Psoas muscle (tissue), 7 donors: ENCODE measurements at regions not wholly inside any gene's neighbourhood (a gene's known extent, or its start where the extent isn't known, plus 50 kb on each side); places are given as distances from the start of the nearest gene placed in this dataset.

Experiments used
- ATAC-seq, 4 donors: fragments of 200-7000 bp; cut with Tn5 transposase; one replicate each; pipeline ENCODE4 v1.9.1; 2020; ENCODE audit warnings: moderate library complexity in 3 of 4, mild to moderate bottlenecking in 2 of 4
- DNase-seq, 2 donors: peaks; one replicate each; pipeline ENCODE4 v3.0.0-alpha.2; 2020
- H3K27ac ChIP-seq: fragments of 200-600 bp; one replicate; pipeline ENCODE4 v1.8.0; 2022
- H3K27me3 ChIP-seq, 3 donors: fragments of 200-600 bp in 1 of 3; one replicate each; pipeline versions ENCODE4 v1.6.1 to v1.8.0; 2013 to 2022; ENCODE audit warnings: low read length in 2 of 3, mild to moderate bottlenecking in 2 of 3, moderate library complexity in 1 of 3; ENCODE audit not compliant: insufficient read depth in 3 of 3
- H3K36me3 ChIP-seq, 2 donors: fragments of 200-600 bp in 1 of 2; one replicate each; pipeline versions ENCODE4 v1.6.1 to v1.8.0; 2013 to 2022; ENCODE audit warnings: low read depth in 1 of 2, mild to moderate bottlenecking in 1 of 2, moderate library complexity in 1 of 2; ENCODE audit not compliant: insufficient read depth in 1 of 2
- H3K4me1 ChIP-seq: fragments of 200-600 bp; one replicate; pipeline ENCODE4 v1.8.0; 2022
- H3K4me3 ChIP-seq: fragments of 200-600 bp; one replicate; pipeline ENCODE4 v1.8.0; 2022; ENCODE audit warnings: mild to moderate bottlenecking
- H3K9me3 ChIP-seq: fragments of 200-600 bp; one replicate; pipeline ENCODE4 v1.8.0; 2022
- CTCF ChIP-seq: fragments of 200-600 bp; IDR thresholded peaks from one replicate; pipeline ENCODE4 v1.8.0; 2022; ENCODE audit warnings: antibody characterized with exemption
- WGBS, 3 donors: extraction: QIAGEN DNeasy Blood & Tissue Kit; methylation state at CpG; one replicate each; pipeline versions ENCODE4 v1.1.6 to v1.1.7; 2013; 5-methylcytosine and 5-hydroxymethylcytosine counted together
- intact Hi-C, 2 donors: fragments of 100-400 bp; cut with DNase I; formaldehyde crosslinking; loops; one replicate each; pipeline versions ENCODE4 v1.11.0 to v1.14.2; 2022
- donor health status: healthy with polysubstance abuse.
- donor health status: DM: no; HTN: no; CAD: no; lungs with moderate emphysema.
- donor health status: Bipolar disorder and iron deficiency.
- donor health status: healthy.
- donor health status: DM: yes; HTN: yes; CAD: no.
- donor health status: DM: no; HTN: no; CAD: no.
- donor health status: DM: yes; HTN: yes; CAD: no.

DNA sequence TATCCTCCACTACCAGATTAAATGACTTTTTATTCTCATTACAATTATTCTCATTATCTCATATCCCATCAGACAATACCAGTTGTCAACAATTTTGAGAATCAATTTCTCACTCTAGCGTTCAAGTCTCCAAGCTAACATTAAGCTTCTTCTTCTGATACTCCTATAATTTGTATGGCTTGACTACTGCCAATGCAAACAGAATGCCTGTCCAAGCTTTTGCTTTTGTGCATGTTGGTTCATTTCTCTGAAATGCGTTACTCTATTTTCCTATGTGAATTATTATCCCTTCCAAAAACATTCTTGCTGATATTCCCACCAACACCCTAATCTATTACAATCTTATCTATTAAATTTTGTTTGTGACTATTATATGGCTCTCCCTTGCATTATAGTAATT lies 1602.3 kb downstream of the C4orf33 start:
- H3K9me3 ChIP-seq = no peaks in the 10 kb centered on the region
- intact Hi-C loops = no loop called here
- no peak for DNase-seq
- no peaks in the 10 kb centered on the region for H3K27me3 ChIP-seq
- H3K36me3 ChIP-seq = no peaks in the 10 kb centered on the region
- H3K4me3 ChIP-seq = no peak overlapping the region
- H3K27ac ChIP-seq = no peak overlapping the region
- WGBS, 3 donors = 66 to 72% (median 71%) methylated on average over 2 of the region's 2 CpGs
- TF ChIP-seq CTCF = no peak
- no peaks in the 10 kb centered on the region for H3K4me1 ChIP-seq
- ATAC-seq = no peak

DNA sequence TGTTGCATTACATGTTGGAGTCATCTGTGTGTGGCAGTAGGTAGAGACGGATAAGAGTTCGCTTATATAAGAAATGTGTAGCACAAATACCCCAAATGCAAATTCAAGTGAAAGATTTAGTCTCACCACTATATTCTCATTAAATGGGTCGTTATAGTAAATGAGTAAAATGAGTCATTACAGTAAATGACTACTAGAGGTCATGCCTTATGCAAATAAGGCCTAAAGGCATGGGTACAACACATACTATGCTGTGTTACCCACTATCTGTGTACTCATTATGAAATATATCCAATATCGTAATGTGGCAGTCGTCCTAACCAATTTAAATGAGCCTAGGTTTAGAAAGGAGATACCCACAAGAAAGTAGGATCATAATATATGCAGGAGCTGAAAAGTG lies 1603.1 kb downstream of the C4orf33 start:
- no peaks in the 10 kb centered on the region for H3K36me3 ChIP-seq
- H3K9me3 ChIP-seq = no peaks in the 10 kb centered on the region
- no peaks in the 10 kb centered on the region for H3K4me1 ChIP-seq
- DNase-seq (no peak), ATAC-seq (no peak)
- intact Hi-C loops = no loop called here
- H3K27me3 ChIP-seq = no peaks in the 10 kb centered on the region
- WGBS, 3 donors = 46 to 61% (median 54%) methylated on average over 5 of the region's 5 CpGs
- H3K27ac ChIP-seq = no peak overlapping the region
- TF ChIP-seq CTCF = no peak
- H3K4me3 ChIP-seq = no peak overlapping the region

GRCh38 chr4:130703211-130703935 lies 1607.4 kb downstream of the C4orf33 start:
- 81 to 85% (median 82%) methylated on average over 8 of the region's 8 CpGs for WGBS, 3 donors
- no peak for TF ChIP-seq CTCF
- Histone ChIP-seq H3K27me3 (no peaks in the 10 kb centered on the region), H3K4me1 (no peaks in the 10 kb centered on the region), H3K36me3 (no peaks in the 10 kb centered on the region), H3K9me3 (no peaks in the 10 kb centered on the region), H3K27ac (no peak overlapping the region), H3K4me3 (no peak overlapping the region)
- ATAC-seq = no peak
- no peak for DNase-seq
- intact Hi-C loops = no loop called here

- DNase-seq = no peak
These were observed 1609.1 kb downstream of the C4orf33 start for GRCh38 chr4:130705023-130705422.

More at GRCh38 chr4:130705023-130705422, 1609.1 kb downstream of the C4orf33 start:
- no peak for TF ChIP-seq CTCF
- H3K27ac ChIP-seq = no peak overlapping the region
- H3K4me3 ChIP-seq = no peak overlapping the region
- intact Hi-C loops = no loop called here
- no peaks in the 10 kb centered on the region for H3K4me1 ChIP-seq
- H3K27me3 ChIP-seq = no peaks in the 10 kb centered on the region
- no peak for ATAC-seq
- no peaks in the 10 kb centered on the region for H3K9me3 ChIP-seq
- H3K36me3 ChIP-seq = no peaks in the 10 kb centered on the region
